Keratinocyte (primary cell): ENCODE measurements at regions not wholly inside any gene's neighbourhood (a gene's known extent, or its start where the extent isn't known, plus 50 kb on each side); places are given as distances from the start of the nearest gene placed in this dataset.

ENCODE experiments used
- DNase-seq: peaks from one replicate; pipeline ENCODE4 v3.0.0-alpha.2; 2011; ENCODE audit warnings: low read depth, missing footprints, low spot score
- FAIRE-seq: peaks from 2 replicates; lab custom pipeline; 2011; peaks lifted over from hg19 to GRCh38; lab: Jason Lieb, UNC
- H2AFZ ChIP-seq: 2 replicates; pipeline ENCODE4 v1.6.0; 2012; ENCODE audit warnings: low read length, control low read depth, inconsistent platforms; ENCODE audit not compliant: control insufficient read depth
- H3K27ac ChIP-seq: 2 replicates; pipeline ENCODE4 v1.5.1; 2011; ENCODE audit warnings: low read length; ENCODE audit not compliant: control insufficient read depth, insufficient read depth
- H3K27me3 ChIP-seq: 3 replicates; pipeline ENCODE4 v1.6.0; 2011; ENCODE audit warnings: low read length; ENCODE audit not compliant: control insufficient read depth, insufficient read depth; ENCODE audit errors: extremely low read depth
- H3K36me3 ChIP-seq, 2 experiments: 2 replicates in 1 of 2; 3 replicates in 1 of 2; pipeline ENCODE4 v1.5.1; 2011; ENCODE audit warnings: low read length in 2 of 2, mild to moderate bottlenecking in 1 of 2; ENCODE audit not compliant: control insufficient read depth in 2 of 2, insufficient read depth in 2 of 2; ENCODE audit errors: extremely low read depth in 1 of 2
- H3K4me1 ChIP-seq: 3 replicates; pipeline ENCODE4 v1.5.1; 2011; ENCODE audit warnings: low read length; ENCODE audit not compliant: control insufficient read depth, insufficient read depth; ENCODE audit errors: extremely low read depth
- H3K4me2 ChIP-seq: 3 replicates; pipeline ENCODE4 v1.6.0; 2011; ENCODE audit warnings: low read depth, low read length; ENCODE audit not compliant: control insufficient read depth, insufficient read depth; ENCODE audit errors: extremely low read depth
- H3K4me3 ChIP-seq, 3 experiments: fragments of 200-600 bp in 1 of 3; sonication (generic) in 1 of 3; 2 replicates in 2 of 3; 3 replicates in 1 of 3; pipeline ENCODE4 v1.5.1; 2011 to 2016; ENCODE audit warnings: low read length in 3 of 3, mild to moderate bottlenecking in 3 of 3, control low read depth in 2 of 3, inconsistent platforms in 1 of 3, low read depth in 1 of 3, mixed read lengths in 1 of 3, mixed run types in 1 of 3, moderate library complexity in 1 of 3; ENCODE audit not compliant: control insufficient read depth in 2 of 3, insufficient read depth in 2 of 3; ENCODE audit errors: extremely low read depth in 1 of 3
- H3K79me2 ChIP-seq: 2 replicates; pipeline ENCODE4 v1.6.0; 2012; ENCODE audit warnings: low read length; ENCODE audit not compliant: control insufficient read depth, insufficient read depth
- H3K9ac ChIP-seq: 3 replicates; pipeline ENCODE4 v1.6.0; 2011; ENCODE audit warnings: low read length; ENCODE audit not compliant: control insufficient read depth, insufficient read depth; ENCODE audit errors: extremely low read depth
- H3K9me1 ChIP-seq: 3 replicates; pipeline ENCODE4 v1.6.0; 2011; ENCODE audit warnings: low read length; ENCODE audit not compliant: control insufficient read depth, insufficient read depth; ENCODE audit errors: extremely low read depth
- H3K9me3 ChIP-seq: 2 replicates; pipeline ENCODE4 v1.5.1; 2012; ENCODE audit warnings: low read depth, low read length; ENCODE audit not compliant: control insufficient read depth
- H4K20me1 ChIP-seq: 3 replicates; pipeline ENCODE4 v1.6.0; 2011; ENCODE audit warnings: low read length; ENCODE audit not compliant: control insufficient read depth, insufficient read depth; ENCODE audit errors: extremely low read depth
- EZH2 ChIP-seq: IDR thresholded peaks from one replicate; pipeline ENCODE4 v1.6.1; 2012; ENCODE audit warnings: inconsistent platforms, mild to moderate bottlenecking, low read length, moderate library complexity
- dilution Hi-C: fragments of 300-500 bp; cut with MboI; formaldehyde crosslinking; loops from one replicate; pipeline ENCODE4 v1.7.0; 2020; ENCODE audit warnings: low sequenced_read_pairs; ENCODE audit not compliant: extremely low pct_ligation_motif_present
- TF ChIP-seq, protein P1 (sequence below), 3 experiments: IDR thresholded peaks in 1 of 3; conservative IDR thresholded peaks in 1 of 3; optimal IDR thresholded peaks in 1 of 3; 2 replicates in 2 of 3; 3 replicates in 1 of 3; pipeline versions ENCODE3 to v1.5.1; 2011; ENCODE audit warnings: low read length in 3 of 3, mild to moderate bottlenecking in 3 of 3, moderate library complexity in 2 of 3, control low read depth in 1 of 3, inconsistent platforms in 1 of 3; ENCODE audit not compliant: insufficient read depth in 2 of 3; ENCODE audit errors: extremely low read depth in 1 of 3

DNA sequence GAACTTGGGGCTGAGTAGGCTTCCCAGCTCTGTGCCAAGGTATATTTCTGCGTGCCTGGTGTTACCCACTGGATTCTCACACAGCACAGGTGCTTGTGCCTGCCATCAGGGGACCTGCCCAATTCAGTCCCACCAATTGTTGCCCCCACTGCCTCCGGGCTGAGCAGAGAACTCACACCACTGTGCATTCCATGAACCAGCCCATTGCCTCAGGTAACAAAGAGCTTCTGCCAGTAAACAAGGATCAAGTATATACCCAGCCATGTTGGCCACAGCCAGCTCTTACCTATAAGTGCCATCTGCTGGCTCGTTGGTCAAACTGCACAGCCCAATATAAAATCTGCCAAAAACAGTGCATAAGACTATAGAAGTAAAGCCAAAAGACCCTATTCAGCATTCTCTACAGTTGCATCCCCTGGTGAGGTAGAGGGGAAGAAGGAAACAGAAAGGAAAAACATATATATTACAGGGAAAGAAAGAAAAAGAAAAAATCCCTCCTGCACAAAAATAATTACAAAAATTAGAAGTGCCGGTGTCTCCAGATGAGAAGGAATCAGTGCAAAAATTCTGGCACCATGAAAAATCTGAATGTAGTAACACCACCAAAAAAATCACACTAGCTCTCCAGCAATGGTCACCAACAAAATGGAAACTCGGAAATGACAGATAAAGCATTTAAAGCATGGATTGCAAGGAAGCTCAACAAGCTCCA, 241.4 kb downstream of the IBTK start:
- Histone ChIP-seq H3K4me2 (no peak overlapping the region), H4K20me1 (no peaks in the 10 kb centered on the region), H2AFZ (no peak overlapping the region), H3K9ac (no peak overlapping the region), H3K4me1 (no peaks in the 10 kb centered on the region), H3K36me3 (no peaks in the 10 kb centered on the region), H3K4me3 (no peak overlapping the region), H3K9me1 (no peaks in the 10 kb centered on the region), H3K27ac (no peak overlapping the region), H3K9me3 (peaks cover 2% of the 10 kb centered on the region), H3K27me3 (no peaks in the 10 kb centered on the region), H3K79me2 (no peaks in the 10 kb centered on the region)
- FAIRE-seq (peak; percentile 92), DNase-seq (no peak)
- TF ChIP-seq, protein P1, sequence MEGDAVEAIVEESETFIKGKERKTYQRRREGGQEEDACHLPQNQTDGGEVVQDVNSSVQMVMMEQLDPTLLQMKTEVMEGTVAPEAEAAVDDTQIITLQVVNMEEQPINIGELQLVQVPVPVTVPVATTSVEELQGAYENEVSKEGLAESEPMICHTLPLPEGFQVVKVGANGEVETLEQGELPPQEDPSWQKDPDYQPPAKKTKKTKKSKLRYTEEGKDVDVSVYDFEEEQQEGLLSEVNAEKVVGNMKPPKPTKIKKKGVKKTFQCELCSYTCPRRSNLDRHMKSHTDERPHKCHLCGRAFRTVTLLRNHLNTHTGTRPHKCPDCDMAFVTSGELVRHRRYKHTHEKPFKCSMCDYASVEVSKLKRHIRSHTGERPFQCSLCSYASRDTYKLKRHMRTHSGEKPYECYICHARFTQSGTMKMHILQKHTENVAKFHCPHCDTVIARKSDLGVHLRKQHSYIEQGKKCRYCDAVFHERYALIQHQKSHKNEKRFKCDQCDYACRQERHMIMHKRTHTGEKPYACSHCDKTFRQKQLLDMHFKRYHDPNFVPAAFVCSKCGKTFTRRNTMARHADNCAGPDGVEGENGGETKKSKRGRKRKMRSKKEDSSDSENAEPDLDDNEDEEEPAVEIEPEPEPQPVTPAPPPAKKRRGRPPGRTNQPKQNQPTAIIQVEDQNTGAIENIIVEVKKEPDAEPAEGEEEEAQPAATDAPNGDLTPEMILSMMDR (optimal IDR thresholded peaks at IDR 0.05 in 1 of 3, IDR thresholded peaks at IDR 0.05 in 1 of 3, conservative IDR thresholded peaks at IDR 0.05 in 1 of 3; ENCODE audit: extremely low read depth in 1 of 3, insufficient read depth in 2 of 3, low read length in 3 of 3): peak; percentile 68 to 79 (median 77)
- TF ChIP-seq EZH2: no peak
- dilution Hi-C loops: no loop called here

DNA sequence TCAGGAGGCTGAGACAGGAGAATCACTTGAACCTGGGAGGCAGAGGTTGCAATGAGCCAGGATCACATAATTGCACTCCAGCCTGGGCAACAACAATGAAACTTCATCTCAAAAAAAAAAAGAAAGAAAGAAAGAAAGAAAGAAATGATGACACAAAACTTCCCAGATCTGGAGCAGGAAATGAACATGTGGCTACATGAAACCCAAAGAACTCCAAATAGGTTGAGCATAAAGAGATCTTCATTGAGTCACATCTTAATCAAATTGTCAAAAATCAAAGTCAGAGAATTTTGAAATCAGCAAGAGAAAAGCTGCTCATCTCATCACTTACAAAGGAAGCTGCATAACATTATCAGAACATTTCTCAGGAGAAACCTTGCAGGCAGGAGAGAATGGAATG, 247.0 kb downstream of the IBTK start:
- peak overlapping the region; percentile 56 for H3K27ac ChIP-seq
- no peaks in the 10 kb centered on the region for H3K9me1 ChIP-seq
- no peaks in the 10 kb centered on the region for H3K27me3 ChIP-seq
- TF ChIP-seq, protein P1 (optimal IDR thresholded peaks at IDR 0.05 in 1 of 3, IDR thresholded peaks at IDR 0.05 in 1 of 3, conservative IDR thresholded peaks at IDR 0.05 in 1 of 3; ENCODE audit: extremely low read depth in 1 of 3, insufficient read depth in 2 of 3, low read length in 3 of 3): no peak
- TF ChIP-seq EZH2: no peak
- no peaks in the 10 kb centered on the region for H3K9me3 ChIP-seq
- H3K79me2 ChIP-seq: no peaks in the 10 kb centered on the region
- no peak overlapping the region for H3K4me3 ChIP-seq
- dilution Hi-C loops: no loop called here
- H3K4me2 ChIP-seq: peak overlapping the region; percentile 16
- peak; percentile 32 for FAIRE-seq
- no peaks in the 10 kb centered on the region for H3K36me3 ChIP-seq
- no peaks in the 10 kb centered on the region for H4K20me1 ChIP-seq
- DNase-seq: no peak
- peaks cover 43% of the 10 kb centered on the region for H3K4me1 ChIP-seq
- peak overlapping the region; percentile 22 for H2AFZ ChIP-seq
- H3K9ac ChIP-seq: no peak overlapping the region
